Keratinocyte (primary cell): ENCODE measurements at regions not wholly inside any gene's neighbourhood (a gene's known extent, or its start where the extent isn't known, plus 50 kb on each side); places are given as distances from the start of the nearest gene placed in this dataset.

Source experiments
- CTCF ChIP-seq, 3 experiments: IDR thresholded peaks in 1 of 3; conservative IDR thresholded peaks in 1 of 3; optimal IDR thresholded peaks in 1 of 3; 2 replicates in 2 of 3; 3 replicates in 1 of 3; pipeline versions ENCODE3 to v1.5.1; 2011; ENCODE audit warnings: low read length in 3 of 3, mild to moderate bottlenecking in 3 of 3, moderate library complexity in 2 of 3, control low read depth in 1 of 3, inconsistent platforms in 1 of 3; ENCODE audit not compliant: insufficient read depth in 2 of 3; ENCODE audit errors: extremely low read depth in 1 of 3
- EZH2 ChIP-seq: IDR thresholded peaks from one replicate; pipeline ENCODE4 v1.6.1; 2012; ENCODE audit warnings: inconsistent platforms, mild to moderate bottlenecking, low read length, moderate library complexity

GRCh38 chr2:144654523-144654922 is 134.6 kb upstream of the ZEB2 start:
- no peak for TF ChIP-seq CTCF (optimal IDR thresholded peaks at IDR 0.05 in 1 of 3, IDR thresholded peaks at IDR 0.05 in 1 of 3, conservative IDR thresholded peaks at IDR 0.05 in 1 of 3; ENCODE audit: extremely low read depth in 1 of 3, insufficient read depth in 2 of 3, low read length in 3 of 3)
- TF ChIP-seq EZH2, result no peak
